ENCODE measurements at regions not wholly inside any gene's neighbourhood (a gene's known extent, or its start where the extent isn't known, plus 50 kb on each side); places are given as distances from the start of the nearest gene placed in this dataset.

DNA sequence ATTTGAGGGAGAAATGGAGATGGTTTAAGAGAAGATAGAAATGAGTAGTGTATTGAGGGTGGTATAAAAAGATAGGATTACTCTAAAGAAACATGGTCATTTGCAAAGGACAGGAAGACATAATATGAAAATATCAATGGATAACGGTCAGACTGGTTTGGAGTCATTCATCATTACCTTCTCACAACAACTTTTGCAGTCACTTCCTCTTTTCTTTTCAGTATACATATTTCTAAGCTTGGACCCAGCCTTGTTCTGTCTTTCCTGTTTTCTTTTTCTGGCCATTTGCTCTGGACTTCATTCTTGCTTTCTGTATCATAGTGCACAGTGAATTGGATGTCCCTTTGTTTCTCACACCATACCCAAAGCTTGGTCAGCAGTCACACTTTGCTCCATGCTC, 966.5 kb upstream of the TYRP1 start:
- TF ChIP-seq, protein P1, sequence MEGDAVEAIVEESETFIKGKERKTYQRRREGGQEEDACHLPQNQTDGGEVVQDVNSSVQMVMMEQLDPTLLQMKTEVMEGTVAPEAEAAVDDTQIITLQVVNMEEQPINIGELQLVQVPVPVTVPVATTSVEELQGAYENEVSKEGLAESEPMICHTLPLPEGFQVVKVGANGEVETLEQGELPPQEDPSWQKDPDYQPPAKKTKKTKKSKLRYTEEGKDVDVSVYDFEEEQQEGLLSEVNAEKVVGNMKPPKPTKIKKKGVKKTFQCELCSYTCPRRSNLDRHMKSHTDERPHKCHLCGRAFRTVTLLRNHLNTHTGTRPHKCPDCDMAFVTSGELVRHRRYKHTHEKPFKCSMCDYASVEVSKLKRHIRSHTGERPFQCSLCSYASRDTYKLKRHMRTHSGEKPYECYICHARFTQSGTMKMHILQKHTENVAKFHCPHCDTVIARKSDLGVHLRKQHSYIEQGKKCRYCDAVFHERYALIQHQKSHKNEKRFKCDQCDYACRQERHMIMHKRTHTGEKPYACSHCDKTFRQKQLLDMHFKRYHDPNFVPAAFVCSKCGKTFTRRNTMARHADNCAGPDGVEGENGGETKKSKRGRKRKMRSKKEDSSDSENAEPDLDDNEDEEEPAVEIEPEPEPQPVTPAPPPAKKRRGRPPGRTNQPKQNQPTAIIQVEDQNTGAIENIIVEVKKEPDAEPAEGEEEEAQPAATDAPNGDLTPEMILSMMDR (conservative IDR thresholded peaks at IDR 0.05; ENCODE audit: low read depth, low read length) = no peak
- no peak for TF ChIP-seq EZH2 (IDR thresholded peaks at IDR 0.05; ENCODE audit: low read length, unreplicated experiment)
- TF ChIP-seq EZH2phosphoT487 (IDR thresholded peaks at IDR 0.05; ENCODE audit: borderline replicate concordance, low read length) = no peak
